Sigmoid colon (tissue), 6 donors: ENCODE measurements at regions not wholly inside any gene's neighbourhood (a gene's known extent, or its start where the extent isn't known, plus 50 kb on each side); places are given as distances from the start of the nearest gene placed in this dataset.

Source experiments
- DNase-seq: peaks from one replicate; pipeline ENCODE4 v3.0.0-alpha.2; 2019
- H3K27ac ChIP-seq, 4 donors: fragments of 200-600 bp; sonication (generic); one replicate each; pipeline ENCODE4 v1.5.1; 2016 to 2019; ENCODE audit warnings: mild to moderate bottlenecking in 1 of 4
- H3K27me3 ChIP-seq, 3 donors: fragments of 200-600 bp; sonication (generic); one replicate each; pipeline ENCODE4 v1.5.1; 2019; ENCODE audit warnings: mild to moderate bottlenecking in 1 of 3
- H3K36me3 ChIP-seq, 4 donors: fragments of 200-600 bp; sonication (generic); one replicate each; pipeline ENCODE4 v1.5.1; 2016 to 2019
- H3K4me1 ChIP-seq, 4 donors: fragments of 200-600 bp; sonication (generic); one replicate each; pipeline ENCODE4 v1.5.1; 2017 to 2019
- H3K4me3 ChIP-seq, 4 donors: fragments of 200-600 bp; sonication (generic); one replicate each; pipeline ENCODE4 v1.5.1; 2017 to 2019; ENCODE audit warnings: mild to moderate bottlenecking in 2 of 4, moderate library complexity in 1 of 4
- H3K9me3 ChIP-seq, 4 donors: fragments of 200-600 bp in 3 of 4; sonication (generic) in 3 of 4; one replicate each; pipeline versions ENCODE4 v1.5.1 to v1.6.1; 2013 to 2019
- CTCF ChIP-seq, 4 experiments: fragments of 450-650 bp in 3 of 4; fragments of 200-600 bp in 1 of 4; IDR thresholded peaks; one replicate each; pipeline ENCODE4 v1.5.1; 2016 to 2019; ENCODE audit warnings: antibody characterized with exemption in 4 of 4, mild to moderate bottlenecking in 3 of 4, moderate library complexity in 2 of 4
- EP300 ChIP-seq, 4 donors: sonication (generic); formaldehyde crosslinking; IDR thresholded peaks; one replicate each; pipeline ENCODE4 v1.6.1; 2017; ENCODE audit warnings: antibody characterized with exemption in 4 of 4
- POLR2A ChIP-seq, 2 donors: fragments of 450-650 bp; IDR thresholded peaks; one replicate each; pipeline ENCODE4 v1.6.1; 2016; ENCODE audit warnings: antibody characterized with exemption in 2 of 2, mild to moderate bottlenecking in 2 of 2, moderate library complexity in 2 of 2
- POLR2AphosphoS5 ChIP-seq, 4 donors: sonication (generic); formaldehyde crosslinking; IDR thresholded peaks; one replicate each; pipeline ENCODE4 v1.6.1; 2017; ENCODE audit warnings: antibody characterized with exemption in 4 of 4
- WGBS, 2 donors: extraction: QIAGEN DNeasy Blood & Tissue Kit; methylation state at CpG; one replicate each; pipeline ENCODE4 v1.1.7; 2013; 5-methylcytosine and 5-hydroxymethylcytosine counted together
- intact Hi-C: fragments of 100-400 bp; cut with DNase I; formaldehyde crosslinking; loops from one replicate; pipeline ENCODE4 v1.15.1; 2023
- donor health status: healthy with polysubstance abuse.
- donor health status: healthy.

GRCh38 chr6:15801912-15802311 is 139.1 kb upstream of the DTNBP1 start:
- Histone ChIP-seq H3K4me1 (no peaks in the 10 kb centered on the region), H3K36me3 (no peaks in the 10 kb centered on the region), H3K27ac (no peak overlapping the region), H3K4me3 (no peak overlapping the region), H3K27me3 (no peaks in the 10 kb centered on the region), H3K9me3 (no peaks in the 10 kb centered on the region)
- intact Hi-C loops = no loop called here
- TF ChIP-seq POLR2A (IDR thresholded peaks at IDR 0.05) (no peak), EP300 (IDR thresholded peaks at IDR 0.05) (no peak), CTCF (IDR thresholded peaks at IDR 0.05) (no peak), POLR2AphosphoS5 (IDR thresholded peaks at IDR 0.05) (no peak)
- no peak for DNase-seq
- WGBS, 2 donors = 90 to 96% methylated on average over 7 of the region's 7 CpGs

- Histone ChIP-seq H3K27me3 (no peaks in the 10 kb centered on the region), H3K36me3 (no peaks in the 10 kb centered on the region), H3K4me1 (no peaks in the 10 kb centered on the region), H3K27ac (no peak overlapping the region), H3K9me3 (no peaks in the 10 kb centered on the region), H3K4me3 (no peak overlapping the region)
- 77 to 85% methylated on average over 11 of the region's 11 CpGs for WGBS, 2 donors
- TF ChIP-seq EP300 (IDR thresholded peaks at IDR 0.05) = no peak
- TF ChIP-seq POLR2A (IDR thresholded peaks at IDR 0.05) = no peak
- TF ChIP-seq POLR2AphosphoS5 (IDR thresholded peaks at IDR 0.05) = no peak
- no peak for TF ChIP-seq CTCF (IDR thresholded peaks at IDR 0.05)
- no peak for DNase-seq
- intact Hi-C loops = no loop called here
Observed at GRCh38 chr6:15800841-15801617, 138.2 kb upstream of the DTNBP1 start.

- WGBS, 2 donors = 68 to 76% methylated on average over 2 of the region's 2 CpGs
- Histone ChIP-seq H3K27ac (no peak overlapping the region), H3K27me3 (no peaks in the 10 kb centered on the region), H3K4me1 (no peaks in the 10 kb centered on the region), H3K9me3 (no peaks in the 10 kb centered on the region), H3K4me3 (no peak overlapping the region), H3K36me3 (no peaks in the 10 kb centered on the region)
- no peak for DNase-seq
- TF ChIP-seq POLR2A (IDR thresholded peaks at IDR 0.05) (no peak), CTCF (IDR thresholded peaks at IDR 0.05) (no peak), EP300 (IDR thresholded peaks at IDR 0.05) (no peak), POLR2AphosphoS5 (IDR thresholded peaks at IDR 0.05) (no peak)
- intact Hi-C loops = no loop called here
Observed at GRCh38 chr6:15798533-15799255, 135.9 kb upstream of the DTNBP1 start.

- H3K4me3 ChIP-seq = no peak overlapping the region
- no peaks in the 10 kb centered on the region for H3K9me3 ChIP-seq
- no peaks in the 10 kb centered on the region for H3K27me3 ChIP-seq
- no peak overlapping the region for H3K27ac ChIP-seq
- no peak for TF ChIP-seq CTCF (IDR thresholded peaks at IDR 0.05)
- TF ChIP-seq POLR2AphosphoS5 (IDR thresholded peaks at IDR 0.05) = no peak
- no peak for TF ChIP-seq POLR2A (IDR thresholded peaks at IDR 0.05)
- no peak for TF ChIP-seq EP300 (IDR thresholded peaks at IDR 0.05)
- no peaks in the 10 kb centered on the region for H3K4me1 ChIP-seq
- no peak for DNase-seq
- H3K36me3 ChIP-seq = no peaks in the 10 kb centered on the region
- intact Hi-C loops = no loop called here
- WGBS, 2 donors = 92 to 94% methylated on average over 5 of the region's 5 CpGs
Observed at GRCh38 chr6:15796844-15797243, 134.0 kb upstream of the DTNBP1 start.
